Adrenal gland (tissue), 9 donors: ENCODE measurements at regions not wholly inside any gene's neighbourhood (a gene's known extent, or its start where the extent isn't known, plus 50 kb on each side); places are given as distances from the start of the nearest gene placed in this dataset.

ENCODE experiments used
- DNase-seq, 7 donors: peaks; one replicate each; pipeline ENCODE4 v3.0.0-alpha.2; 2019 to 2020
- H3K27ac ChIP-seq, 5 donors: fragments of 200-600 bp; sonication (generic) in 4 of 5; 1 replicate in 3 of 5; 2 replicates in 2 of 5; pipeline versions ENCODE4 v1.5.1 to v1.8.0; 2016 to 2020; ENCODE audit warnings: mild to moderate bottlenecking in 1 of 5
- H3K27me3 ChIP-seq: fragments of 200-600 bp; 2 replicates; pipeline ENCODE4 v1.8.0; 2021
- H3K36me3 ChIP-seq, 2 donors: fragments of 200-600 bp; replicated peaks in 1 of 2; 1 replicate in 1 of 2; 2 replicates in 1 of 2; pipeline versions ENCODE4 v1.5.1 to v1.8.0; 2018 to 2022
- H3K4me1 ChIP-seq, 2 donors: fragments of 200-600 bp; replicated peaks in 1 of 2; 1 replicate in 1 of 2; 2 replicates in 1 of 2; pipeline versions ENCODE4 v1.5.1 to v1.8.0; 2018 to 2021
- H3K4me3 ChIP-seq, 4 donors: fragments of 200-600 bp; sonication (generic) in 3 of 4; one replicate each; pipeline ENCODE4 v1.5.1; 2016 to 2018
- H3K9me3 ChIP-seq, 3 donors: fragments of 200-600 bp; sonication (generic) in 1 of 3; replicated peaks in 1 of 3; 1 replicate in 2 of 3; 2 replicates in 1 of 3; pipeline versions ENCODE4 v1.5.1 to v1.8.0; 2016 to 2021
- POLR2A ChIP-seq, 2 donors: fragments of 450-650 bp; IDR thresholded peaks; one replicate each; pipeline ENCODE4 v1.6.1; 2017; ENCODE audit warnings: antibody characterized with exemption in 2 of 2, mild to moderate bottlenecking in 2 of 2, moderate library complexity in 1 of 2
- WGBS, 4 donors: extraction: QIAGEN DNeasy Blood & Tissue Kit in 2 of 4; methylation state at CpG; one replicate each; pipeline versions ENCODE4 v1.1.5 to v1.1.7; 2013 to 2017; 5-methylcytosine and 5-hydroxymethylcytosine counted together
- intact Hi-C, 2 donors: fragments of 100-400 bp; cut with DNase I; formaldehyde crosslinking; loops; one replicate each; pipeline versions ENCODE4 v1.14.1 to v1.15.0; 2022 to 2023
- TF ChIP-seq, protein P1 (sequence below), 6 experiments: fragments of 450-650 bp in 4 of 6; fragments of 200-600 bp in 2 of 6; sonication (generic) in 1 of 6; IDR thresholded peaks; 1 replicate in 5 of 6; 2 replicates in 1 of 6; pipeline versions ENCODE4 v1.5.1 to v1.8.0; 2016 to 2021; ENCODE audit warnings: antibody characterized with exemption in 6 of 6, mild to moderate bottlenecking in 2 of 6, moderate library complexity in 1 of 6
- donor health status: healthy with polysubstance abuse.
- donor health status: Bipolar disorder and iron deficiency.
- donor health status: DM: yes; HTN: yes; CAD: no.
- donor health status: DM: no; HTN: no; CAD: no.
- donor health status: DM: no; HTN: no; CAD: no.

GRCh38 chr16:51470492-51470891 is 319.4 kb upstream of the SALL1 start:
- intact Hi-C loops, result no loop called here
- TF ChIP-seq POLR2A (IDR thresholded peaks at IDR 0.05), result no peak
- TF ChIP-seq, protein P1, sequence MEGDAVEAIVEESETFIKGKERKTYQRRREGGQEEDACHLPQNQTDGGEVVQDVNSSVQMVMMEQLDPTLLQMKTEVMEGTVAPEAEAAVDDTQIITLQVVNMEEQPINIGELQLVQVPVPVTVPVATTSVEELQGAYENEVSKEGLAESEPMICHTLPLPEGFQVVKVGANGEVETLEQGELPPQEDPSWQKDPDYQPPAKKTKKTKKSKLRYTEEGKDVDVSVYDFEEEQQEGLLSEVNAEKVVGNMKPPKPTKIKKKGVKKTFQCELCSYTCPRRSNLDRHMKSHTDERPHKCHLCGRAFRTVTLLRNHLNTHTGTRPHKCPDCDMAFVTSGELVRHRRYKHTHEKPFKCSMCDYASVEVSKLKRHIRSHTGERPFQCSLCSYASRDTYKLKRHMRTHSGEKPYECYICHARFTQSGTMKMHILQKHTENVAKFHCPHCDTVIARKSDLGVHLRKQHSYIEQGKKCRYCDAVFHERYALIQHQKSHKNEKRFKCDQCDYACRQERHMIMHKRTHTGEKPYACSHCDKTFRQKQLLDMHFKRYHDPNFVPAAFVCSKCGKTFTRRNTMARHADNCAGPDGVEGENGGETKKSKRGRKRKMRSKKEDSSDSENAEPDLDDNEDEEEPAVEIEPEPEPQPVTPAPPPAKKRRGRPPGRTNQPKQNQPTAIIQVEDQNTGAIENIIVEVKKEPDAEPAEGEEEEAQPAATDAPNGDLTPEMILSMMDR (IDR thresholded peaks at IDR 0.05), result no peak
- Histone ChIP-seq H3K27me3 (no peaks in the 10 kb centered on the region), H3K36me3 (no peaks in the 10 kb centered on the region), H3K9me3 (no peaks in the 10 kb centered on the region), H3K4me3 (no peak overlapping the region), H3K27ac (no peak overlapping the region), H3K4me1 (no peaks in the 10 kb centered on the region)
- no peak for DNase-seq
- 46 to 64% (median 52%) methylated on average over 4 of the region's 4 CpGs for WGBS, 4 donors

DNA sequence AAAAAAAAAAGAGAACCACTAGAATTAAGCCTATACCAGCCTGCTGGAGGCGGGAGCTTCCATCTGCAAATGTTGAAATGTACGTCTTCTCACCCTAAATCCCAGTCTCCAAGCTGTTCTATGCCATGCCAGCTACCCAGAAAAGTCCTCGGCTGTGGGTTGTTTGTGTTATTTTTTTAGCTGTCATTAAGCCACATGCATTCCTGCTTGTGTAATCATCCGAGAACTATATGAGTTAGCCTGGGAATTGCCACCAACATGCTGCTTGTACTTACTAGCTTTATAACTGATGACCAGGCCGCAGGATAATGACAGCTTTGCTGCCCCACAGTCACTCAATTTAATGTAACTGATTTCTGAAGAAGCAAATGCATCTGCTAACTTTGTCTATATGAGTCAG is 313.9 kb upstream of the SALL1 start:
- Histone ChIP-seq H3K4me1 (no peaks in the 10 kb centered on the region), H3K4me3 (no peak overlapping the region), H3K27ac (no peak overlapping the region), H3K27me3 (no peaks in the 10 kb centered on the region), H3K36me3 (no peaks in the 10 kb centered on the region), H3K9me3 (no peaks in the 10 kb centered on the region)
- intact Hi-C loops, result no loop called here
- no peak for TF ChIP-seq POLR2A (IDR thresholded peaks at IDR 0.05)
- no peak for DNase-seq
- 74 to 86% (median 80%) methylated on average over 5 of the region's 5 CpGs for WGBS, 4 donors

DNA sequence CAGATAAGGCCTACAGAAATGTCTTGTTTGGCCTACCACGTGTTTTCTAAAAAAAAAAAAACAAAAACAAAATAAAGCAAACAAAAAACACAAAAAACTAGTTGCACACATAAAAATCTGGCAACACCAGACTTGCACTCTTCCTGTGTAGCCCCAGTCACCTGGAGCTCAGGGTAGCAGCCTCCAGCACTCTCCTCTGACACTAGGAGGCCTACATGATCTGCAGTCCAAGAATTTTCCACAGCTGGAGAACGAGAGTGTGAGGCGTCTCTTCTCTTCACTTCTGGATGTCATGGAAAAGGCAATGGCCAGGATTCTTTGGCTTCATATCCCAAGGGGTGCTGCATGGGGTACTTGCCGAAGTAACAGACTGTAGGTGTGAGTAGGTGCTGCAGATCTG is 310.2 kb upstream of the SALL1 start:
- H3K27me3 ChIP-seq, result no peaks in the 10 kb centered on the region
- no peak overlapping the region for H3K27ac ChIP-seq
- intact Hi-C loops, result no loop called here
- H3K9me3 ChIP-seq, result no peaks in the 10 kb centered on the region
- H3K4me3 ChIP-seq, result no peak overlapping the region
- no peaks in the 10 kb centered on the region for H3K4me1 ChIP-seq
- whole genome bisulfite sequencing, 4 donors, result 71 to 79% (median 74%) methylated on average over 4 of the region's 4 CpGs
- H3K36me3 ChIP-seq, result no peaks in the 10 kb centered on the region
- no peak for DNase-seq
- TF ChIP-seq, protein P1 (IDR thresholded peaks at IDR 0.05), result no peak
- TF ChIP-seq POLR2A (IDR thresholded peaks at IDR 0.05), result no peak

DNA sequence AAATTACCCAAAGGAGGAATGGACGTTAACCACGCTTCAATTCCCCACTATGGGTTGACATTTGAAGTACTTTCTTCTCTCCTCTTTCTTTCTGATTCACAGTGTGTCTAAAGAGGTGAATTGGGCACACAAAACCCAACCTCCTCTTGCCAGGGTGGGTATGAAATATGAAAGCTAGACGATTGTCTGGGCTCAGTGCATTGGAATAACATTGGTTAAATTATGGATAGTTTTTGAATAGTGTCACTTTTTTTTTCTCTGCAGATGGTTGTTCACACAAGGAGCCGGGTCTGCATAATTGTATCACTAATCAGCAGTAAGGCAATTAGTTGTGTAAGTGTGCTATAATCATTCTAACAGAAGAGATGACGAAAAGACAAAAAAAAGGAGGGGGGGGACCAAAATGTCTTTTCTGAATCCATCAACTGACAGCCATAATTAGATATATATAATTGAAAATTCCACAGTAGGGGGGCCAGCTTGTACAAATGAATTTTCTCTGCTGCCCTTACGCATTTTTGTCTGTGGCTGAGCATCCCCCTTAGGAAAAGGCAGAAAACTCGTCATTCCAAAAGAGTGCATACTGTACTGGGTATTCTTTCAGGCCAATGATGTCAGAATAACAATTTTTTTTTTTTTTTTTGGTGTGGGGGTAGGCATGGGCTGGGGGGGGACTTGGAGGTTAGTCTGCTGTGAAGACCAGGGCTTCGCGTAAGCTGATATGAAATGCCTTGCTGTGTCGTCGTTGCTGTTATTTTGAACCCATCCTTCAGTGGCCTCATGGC is 307.5 kb upstream of the SALL1 start:
- Histone ChIP-seq H3K9me3 (no peaks in the 10 kb centered on the region), H3K27me3 (no peaks in the 10 kb centered on the region), H3K27ac (no peak overlapping the region), H3K4me3 (no peak overlapping the region), H3K36me3 (no peaks in the 10 kb centered on the region), H3K4me1 (no peaks in the 10 kb centered on the region)
- DNase-seq, result no peak
- intact Hi-C loops, result no loop called here
- WGBS, 4 donors, result 61 to 72% (median 68%) methylated on average over 11 of the region's 11 CpGs
- TF ChIP-seq, protein P1 (IDR thresholded peaks at IDR 0.05), result no peak
- TF ChIP-seq POLR2A (IDR thresholded peaks at IDR 0.05), result no peak

DNA sequence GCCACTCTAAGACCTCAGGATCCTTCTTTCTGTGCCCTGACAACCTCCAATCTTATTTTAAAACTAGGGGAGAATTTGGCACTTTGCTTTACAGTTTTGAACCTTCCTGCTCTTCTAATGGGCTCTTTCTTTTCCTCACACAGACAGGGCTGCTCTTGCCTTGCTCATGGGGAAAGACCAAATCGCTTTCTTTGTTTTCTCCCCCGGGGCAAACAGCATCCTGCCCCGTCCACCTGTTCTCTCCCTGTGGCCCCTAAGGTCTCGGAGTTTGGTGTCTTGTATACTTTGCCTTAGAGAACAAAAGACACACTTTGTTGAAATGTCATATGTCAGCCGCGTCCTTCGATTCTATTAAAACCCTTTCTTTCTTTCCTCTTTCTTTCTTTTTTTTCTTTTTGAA is 306.7 kb upstream of the SALL1 start:
- no peak for DNase-seq
- Histone ChIP-seq H3K4me3 (no peak overlapping the region), H3K27ac (no peak overlapping the region), H3K4me1 (no peaks in the 10 kb centered on the region), H3K9me3 (no peaks in the 10 kb centered on the region), H3K27me3 (no peaks in the 10 kb centered on the region), H3K36me3 (no peaks in the 10 kb centered on the region)
- intact Hi-C loops, result no loop called here
- 75 to 79% (median 76%) methylated on average over 7 of the region's 7 CpGs for WGBS, 4 donors
- TF ChIP-seq, protein P1 (IDR thresholded peaks at IDR 0.05), result no peak
- TF ChIP-seq POLR2A (IDR thresholded peaks at IDR 0.05), result no peak
